ENCODE measurements at regions not wholly inside any gene's neighbourhood (a gene's known extent, or its start where the extent isn't known, plus 50 kb on each side); places are given as distances from the start of the nearest gene placed in this dataset.
A peak's percentile ranks its signal among the peaks of the same experiment; 100 is the strongest.

- no peak for TF ChIP-seq CTCF (IDR thresholded peaks at IDR 0.05)
- Histone ChIP-seq H3K9me3 (no peaks in the 10 kb centered on the region), H3K4me1 (peaks cover 0 to 84% (median 21%) of the 10 kb centered on the region in 4 donors), H3K4me3 (no peak overlapping the region), H3K27ac (peak overlapping the region; percentile 48 to 87), H3K36me3 (no peaks in the 10 kb centered on the region), H3K27me3 (no peaks in the 10 kb centered on the region)
- intact Hi-C loops (cut with DNase I; ENCODE audit: low total_unique reads) = loop anchor here (1.0 kb wide), 1 partner anchor 191 kb away; no protein-coding TSS in a partner anchor
- DNase-seq = no peak
These were observed 183.2 kb upstream of the IL12A start for GRCh38 chr3:159805411-159805772.

DNA sequence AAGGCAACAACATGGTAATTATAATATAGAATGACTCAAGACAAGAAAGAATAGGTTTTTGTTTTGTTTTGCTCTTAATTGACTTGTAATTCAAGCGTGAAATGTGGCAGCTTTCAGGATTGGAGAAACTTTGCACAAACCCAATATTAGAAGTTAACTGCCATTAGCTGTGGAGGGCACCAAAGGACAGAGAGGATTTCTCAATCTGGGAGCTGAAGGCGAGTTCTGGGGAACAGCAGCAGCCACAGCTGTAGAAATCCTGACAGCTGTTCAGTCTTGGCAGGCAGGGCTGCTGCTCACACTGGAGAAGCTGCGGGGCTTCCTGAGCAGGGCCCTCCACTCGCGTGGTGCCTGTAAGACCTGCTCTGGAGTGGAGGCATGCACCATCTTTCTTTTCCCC lies 182.2 kb upstream of the IL12A start:
- Histone ChIP-seq H3K9me3 (no peaks in the 10 kb centered on the region), H3K27ac (peak overlapping the region; percentile 17 to 87), H3K4me1 (peaks cover 0 to 79% (median 18%) of the 10 kb centered on the region in 4 donors), H3K4me3 (no peak overlapping the region), H3K36me3 (no peaks in the 10 kb centered on the region), H3K27me3 (no peaks in the 10 kb centered on the region)
- TF ChIP-seq CTCF (IDR thresholded peaks at IDR 0.05) = no peak
- intact Hi-C loops (cut with DNase I; ENCODE audit: low total_unique reads) = no loop called here
- no peak for DNase-seq

DNA sequence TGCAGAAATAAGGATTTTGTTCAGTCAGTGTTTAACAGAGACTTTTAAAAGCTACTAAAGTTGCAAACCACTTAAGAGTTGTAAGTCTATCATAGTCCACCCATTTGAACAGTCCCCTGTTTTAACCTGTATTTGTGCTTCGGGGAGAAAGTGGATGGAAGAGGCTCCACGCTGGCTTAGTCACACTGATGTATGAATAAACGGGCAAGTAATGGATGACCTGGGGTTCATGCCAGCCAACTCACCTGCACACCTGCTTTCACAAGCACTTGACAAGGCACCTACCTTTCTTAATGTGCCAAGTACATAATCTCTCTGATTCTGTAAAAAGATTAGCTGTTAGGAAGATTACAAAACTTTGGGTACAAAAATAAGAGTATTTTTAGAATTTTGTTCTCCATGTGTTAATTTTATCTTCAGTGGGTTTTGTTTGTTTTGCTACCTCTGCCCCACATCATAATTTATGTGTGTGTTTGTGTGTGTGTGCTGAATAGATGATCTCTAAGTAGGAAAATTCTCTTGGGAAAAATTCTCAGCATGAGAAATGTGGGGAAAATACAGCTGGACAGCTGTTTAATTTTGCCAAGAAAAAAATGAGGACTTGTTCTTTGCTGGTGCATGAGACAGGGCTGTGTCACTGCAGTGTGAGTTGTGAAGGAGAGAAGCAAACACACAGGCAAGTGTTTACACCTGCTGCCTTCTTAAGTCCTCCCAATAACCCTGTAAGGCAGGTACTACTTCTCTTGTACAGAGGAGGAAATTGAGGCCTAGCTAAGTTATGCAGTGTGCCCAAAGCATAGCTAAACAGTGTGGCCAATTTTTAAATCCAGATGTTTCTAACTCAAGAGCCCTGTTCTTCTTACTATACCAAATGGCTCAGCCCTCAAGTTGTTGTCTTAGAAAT lies 181.2 kb upstream of the IL12A start:
- Histone ChIP-seq H3K36me3 (no peaks in the 10 kb centered on the region), H3K9me3 (no peaks in the 10 kb centered on the region), H3K4me1 (peaks cover 0 to 70% (median 18%) of the 10 kb centered on the region in 4 donors), H3K27me3 (no peaks in the 10 kb centered on the region), H3K27ac (peak overlapping the region in 1 of 2 donors; percentile 87), H3K4me3 (no peak overlapping the region)
- intact Hi-C loops (cut with DNase I; ENCODE audit: low total_unique reads) = no loop called here
- no peak for TF ChIP-seq CTCF (IDR thresholded peaks at IDR 0.05)
- DNase-seq = no peak

DNA sequence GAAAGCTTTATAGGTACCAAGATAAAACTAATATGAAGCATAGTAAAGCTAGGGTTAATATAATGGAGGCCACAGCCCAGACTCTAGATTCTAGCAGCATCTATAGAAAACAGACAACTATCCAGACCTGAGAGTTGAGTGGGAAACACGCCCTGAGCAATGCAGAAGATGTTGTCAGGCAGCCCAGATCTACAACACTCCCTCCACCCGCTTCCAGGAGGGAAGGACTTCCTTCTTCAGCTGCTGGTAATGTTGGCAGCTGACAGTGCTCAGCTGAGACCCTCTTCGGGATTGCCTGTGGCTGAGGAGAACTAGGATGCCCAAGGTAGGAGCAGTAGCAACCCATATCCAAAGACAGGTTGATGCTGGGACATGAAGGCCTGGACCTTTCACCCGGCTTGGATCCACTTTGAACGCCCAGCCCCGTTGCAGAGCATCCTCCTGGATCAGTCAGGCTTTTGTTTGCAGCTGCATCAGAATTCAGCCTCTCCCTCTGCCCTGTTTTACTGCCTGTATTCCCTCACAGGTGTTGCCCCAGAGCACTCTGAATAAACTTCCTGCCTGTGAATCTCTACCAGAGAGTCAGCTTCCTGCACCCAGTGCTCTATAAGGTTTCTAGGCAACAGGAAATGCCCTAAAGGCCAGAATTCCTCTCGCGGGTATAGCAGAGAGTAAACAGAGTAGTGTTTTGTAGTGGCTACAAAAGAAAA lies 174.7 kb upstream of the IL12A start:
- Histone ChIP-seq H3K27me3 (no peaks in the 10 kb centered on the region), H3K4me1 (peaks cover 0 to 40% (median 12%) of the 10 kb centered on the region in 4 donors), H3K36me3 (no peaks in the 10 kb centered on the region), H3K4me3 (no peak overlapping the region), H3K27ac (no peak overlapping the region), H3K9me3 (no peaks in the 10 kb centered on the region)
- intact Hi-C loops (cut with DNase I; ENCODE audit: low total_unique reads) = loop anchor here (5.0 kb wide), 1 partner anchor 193 kb away; no protein-coding TSS in a partner anchor
- DNase-seq = no peak
- TF ChIP-seq CTCF (IDR thresholded peaks at IDR 0.05) = no peak

DNA sequence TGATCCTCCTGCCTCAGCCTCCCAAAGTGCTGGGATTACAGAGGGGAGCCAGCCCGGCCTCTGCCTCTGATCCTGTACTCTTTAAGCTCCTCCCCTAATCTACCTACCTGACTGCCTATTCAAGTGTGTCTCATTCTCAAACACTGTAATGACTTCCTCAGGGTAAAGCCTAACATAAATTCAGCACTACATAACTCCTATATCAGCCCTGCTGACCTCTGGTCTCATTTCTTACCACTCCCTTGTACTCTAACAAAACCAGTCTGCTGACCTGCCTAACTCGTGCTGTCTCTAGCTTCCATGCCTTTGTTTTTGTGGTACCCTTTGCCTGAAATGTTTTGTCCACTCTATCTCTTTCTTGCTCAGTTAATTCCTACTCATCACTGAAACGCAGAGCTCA lies 172.1 kb upstream of the IL12A start:
- intact Hi-C loops (cut with DNase I; ENCODE audit: low total_unique reads) = no loop called here
- no peak for DNase-seq
- Histone ChIP-seq H3K4me3 (no peak overlapping the region), H3K9me3 (no peaks in the 10 kb centered on the region), H3K27me3 (no peaks in the 10 kb centered on the region), H3K4me1 (peaks cover 0 to 57% (median 13%) of the 10 kb centered on the region in 4 donors), H3K27ac (no peak overlapping the region), H3K36me3 (no peaks in the 10 kb centered on the region)
- no peak for TF ChIP-seq CTCF (IDR thresholded peaks at IDR 0.05)
